ENCODE measurements at regions not wholly inside any gene's neighbourhood (a gene's known extent, or its start where the extent isn't known, plus 50 kb on each side); places are given as distances from the start of the nearest gene placed in this dataset.
"Not testable (repeated sequence)": the region's sequence is repeated elsewhere in the genome, so short reads cannot be mapped to it uniquely, and the experiment has no call there.

- in situ Hi-C loops (cut with HindIII; ENCODE audit: low sequenced_read_pairs): no loop called here
- H3K4me3 ChIP-seq (ENCODE audit: low read depth, low read length): no peak overlapping the region
- no peak for DNase-seq (ENCODE audit: low read depth, low spot score)
- no peak for TF ChIP-seq CTCF (IDR thresholded peaks at IDR 0.05; ENCODE audit: low read depth, low read length)
Observed at GRCh38 chr3:34891941-34892340, 747.4 kb upstream of the ARPP21 start.

GRCh38 chr3:34895841-34896240, 743.5 kb upstream of the ARPP21 start:
- DNase-seq (ENCODE audit: low read depth, low spot score): no peak
- H3K4me3 ChIP-seq (ENCODE audit: low read depth, low read length): no peak overlapping the region
- no peak for TF ChIP-seq CTCF (IDR thresholded peaks at IDR 0.05; ENCODE audit: low read depth, low read length)
- in situ Hi-C loops (cut with HindIII; ENCODE audit: low sequenced_read_pairs): no loop called here

- in situ Hi-C loops (cut with HindIII; ENCODE audit: low sequenced_read_pairs); H3K4me3 ChIP-seq (ENCODE audit: low read depth, low read length); DNase-seq (ENCODE audit: low read depth, low spot score): not testable (repeated sequence)
Observed at GRCh38 chr3:34909679-34910078, 729.6 kb upstream of the ARPP21 start.

- no peak overlapping the region for H3K4me3 ChIP-seq (ENCODE audit: low read depth, low read length)
- no peak for TF ChIP-seq CTCF (IDR thresholded peaks at IDR 0.05; ENCODE audit: low read depth, low read length)
- in situ Hi-C loops (cut with HindIII; ENCODE audit: low sequenced_read_pairs): no loop called here
- DNase-seq (ENCODE audit: low read depth, low spot score): no peak
Observed at GRCh38 chr3:34919025-34919424, 720.3 kb upstream of the ARPP21 start.

- TF ChIP-seq CTCF (IDR thresholded peaks at IDR 0.05; ENCODE audit: low read depth, low read length): no peak
- no peak overlapping the region for H3K4me3 ChIP-seq (ENCODE audit: low read depth, low read length)
- in situ Hi-C loops (cut with HindIII; ENCODE audit: low sequenced_read_pairs): no loop called here
- DNase-seq (ENCODE audit: low read depth, low spot score): no peak
Observed at GRCh38 chr3:34920806-34921205, 718.5 kb upstream of the ARPP21 start.

DNA sequence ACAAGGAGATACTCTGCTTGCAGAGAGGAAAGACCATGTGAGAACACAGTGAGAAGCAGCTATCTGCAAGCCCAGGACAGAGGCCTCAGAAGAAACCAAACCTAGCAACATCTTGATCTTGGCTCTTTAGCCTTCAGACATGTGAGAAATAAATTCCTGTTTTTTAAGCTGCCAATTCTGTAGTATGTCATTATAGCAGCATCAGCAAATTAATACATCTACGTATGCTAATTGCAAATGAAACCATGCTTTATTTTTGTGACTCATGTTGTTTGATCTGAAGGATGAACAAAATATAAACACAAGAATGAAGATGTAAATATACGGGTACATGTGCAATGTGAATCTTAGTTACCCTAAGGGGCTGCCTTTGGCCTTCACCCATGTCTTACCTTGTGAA, 714.4 kb upstream of the ARPP21 start:
- in situ Hi-C loops (cut with HindIII; ENCODE audit: low sequenced_read_pairs): no loop called here
- H3K4me3 ChIP-seq (ENCODE audit: low read depth, low read length): no peak overlapping the region
- no peak for DNase-seq (ENCODE audit: low read depth, low spot score)
- TF ChIP-seq CTCF (IDR thresholded peaks at IDR 0.05; ENCODE audit: low read depth, low read length): no peak

- no peak for DNase-seq (ENCODE audit: low read depth, low spot score)
- no peak overlapping the region for H3K4me3 ChIP-seq (ENCODE audit: low read depth, low read length)
- in situ Hi-C loops (cut with HindIII; ENCODE audit: low sequenced_read_pairs): no loop called here
- TF ChIP-seq CTCF (IDR thresholded peaks at IDR 0.05; ENCODE audit: low read depth, low read length): no peak
Observed at GRCh38 chr3:34925851-34926250, 713.5 kb upstream of the ARPP21 start.
